NCI-H187 (cell line): ENCODE measurements at regions not wholly inside any gene's neighbourhood (a gene's known extent, or its start where the extent isn't known, plus 50 kb on each side); places are given as distances from the start of the nearest gene placed in this dataset.
A peak's percentile ranks its signal among the peaks of the same experiment; 100 is the strongest.

Experiments used
- DNase-seq, 2 experiments: peaks; one replicate each; lab custom pipeline; 2025; lab: John Stamatoyannopoulos, UW

- DNase-seq, result no peak
Observed at GRCh38 chr13:106802917-106803316, 235.0 kb upstream of the ARGLU1 start.

- DNase-seq, result no peak
Observed at GRCh38 chr13:106799781-106800335, 231.9 kb upstream of the ARGLU1 start.

- no peak for DNase-seq
Observed at GRCh38 chr13:106797081-106797640, 229.2 kb upstream of the ARGLU1 start.

GRCh38 chr13:106796280-106797047, 228.5 kb upstream of the ARGLU1 start:
- DNase-seq, result peak in 1 of 2 experiments; percentile 14

- DNase-seq, result no peak
Observed at GRCh38 chr13:106795847-106796246, 227.9 kb upstream of the ARGLU1 start.

- no peak for DNase-seq
Observed at GRCh38 chr13:106794117-106794516, 226.2 kb upstream of the ARGLU1 start.

- DNase-seq, result no peak
Observed at GRCh38 chr13:106789911-106790310, 222.0 kb upstream of the ARGLU1 start.

- DNase-seq, result no peak
Observed at GRCh38 chr13:106786006-106786563, 218.1 kb upstream of the ARGLU1 start.

GRCh38 chr13:106774621-106775020, 206.7 kb upstream of the ARGLU1 start:
- DNase-seq, result no peak

GRCh38 chr13:106772006-106772601, 204.2 kb upstream of the ARGLU1 start:
- no peak for DNase-seq

- no peak for DNase-seq
Observed at GRCh38 chr13:106768991-106769390, 201.1 kb upstream of the ARGLU1 start.

- no peak for DNase-seq
Observed at GRCh38 chr13:106762708-106763107, 194.8 kb upstream of the ARGLU1 start.

- DNase-seq, result no peak
Observed at GRCh38 chr13:106756446-106756845, 188.5 kb upstream of the ARGLU1 start.

- DNase-seq, result no peak
Observed at GRCh38 chr13:106755542-106755941, 187.6 kb upstream of the ARGLU1 start.

- DNase-seq, result no peak
Observed at GRCh38 chr13:106753251-106753650, 185.3 kb upstream of the ARGLU1 start.

- no peak for DNase-seq
Observed at GRCh38 chr13:106752584-106753170, 184.7 kb upstream of the ARGLU1 start.

GRCh38 chr13:106748785-106749184, 180.8 kb upstream of the ARGLU1 start:
- no peak for DNase-seq

- no peak for DNase-seq
Observed at GRCh38 chr13:106744516-106744915, 176.6 kb upstream of the ARGLU1 start.

- DNase-seq, result no peak
Observed at GRCh38 chr13:106738186-106738678, 170.3 kb upstream of the ARGLU1 start.

- no peak for DNase-seq
Observed at GRCh38 chr13:106736941-106737340, 169.0 kb upstream of the ARGLU1 start.

GRCh38 chr13:106734198-106734597, 166.3 kb upstream of the ARGLU1 start:
- no peak for DNase-seq

- DNase-seq, result no peak
Observed at GRCh38 chr13:106723036-106723435, 155.1 kb upstream of the ARGLU1 start.
